ENCODE measurements at regions not wholly inside any gene's neighbourhood (a gene's known extent, or its start where the extent isn't known, plus 50 kb on each side); places are given as distances from the start of the nearest gene placed in this dataset.

DNA sequence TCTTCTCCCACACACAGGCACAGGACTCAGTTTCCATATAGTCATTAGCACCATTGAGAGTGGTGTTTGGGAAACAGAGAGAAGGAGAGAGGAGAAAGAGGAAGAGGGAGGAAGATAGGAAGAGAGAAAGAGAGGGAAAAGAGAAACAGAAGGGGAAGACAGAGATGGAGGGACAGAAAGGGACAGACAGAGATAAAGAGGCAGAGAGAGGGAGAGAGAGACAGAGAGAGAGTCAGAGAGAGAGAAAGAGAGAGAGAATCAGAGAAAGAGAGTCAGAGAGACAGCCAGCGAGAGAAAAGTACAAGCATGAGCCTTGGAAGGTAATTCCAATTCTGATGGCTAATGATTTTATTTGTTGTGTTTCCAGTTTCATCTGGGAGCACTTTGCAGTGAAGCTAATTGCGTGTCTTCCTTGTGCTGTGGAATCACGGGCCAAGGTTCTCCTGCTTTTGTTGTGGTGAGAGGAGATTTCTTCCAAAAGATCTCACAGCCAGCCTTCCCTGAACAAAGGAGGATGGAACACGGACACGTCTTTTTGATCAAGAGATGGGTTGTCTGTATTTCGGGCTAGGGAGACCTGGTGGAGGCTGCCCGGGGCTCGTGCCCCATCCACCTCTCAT is 153.6 kb upstream of the TWIST2 start:
- Histone ChIP-seq H3K4me1 (peaks cover 12% of the 10 kb centered on the region), H3K9me3 (no peaks in the 10 kb centered on the region), H3K27me3 (no peaks in the 10 kb centered on the region), H3K27ac (peak overlapping the region; percentile 27), H3K4me3 (no peak overlapping the region), H3K36me3 (no peaks in the 10 kb centered on the region)
- no peak for DNase-seq (ENCODE audit: low spot score in 2 of 2)
- no peak for TF ChIP-seq POLR2A (IDR thresholded peaks at IDR 0.05)
- 83% methylated on average over 8 of the region's 8 CpGs for WGBS

DNA sequence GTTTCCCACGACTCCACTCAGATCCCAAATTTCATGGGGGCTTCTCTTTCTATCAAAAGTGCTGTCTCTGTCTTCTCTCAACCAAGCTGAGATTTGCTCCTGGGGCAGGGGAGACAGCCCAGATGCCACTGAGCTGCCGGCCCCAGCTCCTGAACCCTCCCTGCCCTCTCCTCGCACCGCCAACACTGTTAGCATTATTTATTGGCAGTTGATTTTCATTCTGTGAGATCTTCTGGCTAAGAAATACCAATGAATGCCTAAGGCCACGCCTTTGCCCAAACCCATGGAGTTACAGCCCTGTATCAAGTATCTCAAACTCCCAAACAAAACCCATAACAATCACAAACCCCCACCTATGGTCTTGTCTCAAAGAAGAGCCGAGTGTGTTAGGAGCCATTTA is 153.0 kb upstream of the TWIST2 start:
- TF ChIP-seq EP300 (IDR thresholded peaks at IDR 0.05) = no peak
- no peak for TF ChIP-seq POLR2AphosphoS5 (IDR thresholded peaks at IDR 0.05)
- TF ChIP-seq, protein P1, sequence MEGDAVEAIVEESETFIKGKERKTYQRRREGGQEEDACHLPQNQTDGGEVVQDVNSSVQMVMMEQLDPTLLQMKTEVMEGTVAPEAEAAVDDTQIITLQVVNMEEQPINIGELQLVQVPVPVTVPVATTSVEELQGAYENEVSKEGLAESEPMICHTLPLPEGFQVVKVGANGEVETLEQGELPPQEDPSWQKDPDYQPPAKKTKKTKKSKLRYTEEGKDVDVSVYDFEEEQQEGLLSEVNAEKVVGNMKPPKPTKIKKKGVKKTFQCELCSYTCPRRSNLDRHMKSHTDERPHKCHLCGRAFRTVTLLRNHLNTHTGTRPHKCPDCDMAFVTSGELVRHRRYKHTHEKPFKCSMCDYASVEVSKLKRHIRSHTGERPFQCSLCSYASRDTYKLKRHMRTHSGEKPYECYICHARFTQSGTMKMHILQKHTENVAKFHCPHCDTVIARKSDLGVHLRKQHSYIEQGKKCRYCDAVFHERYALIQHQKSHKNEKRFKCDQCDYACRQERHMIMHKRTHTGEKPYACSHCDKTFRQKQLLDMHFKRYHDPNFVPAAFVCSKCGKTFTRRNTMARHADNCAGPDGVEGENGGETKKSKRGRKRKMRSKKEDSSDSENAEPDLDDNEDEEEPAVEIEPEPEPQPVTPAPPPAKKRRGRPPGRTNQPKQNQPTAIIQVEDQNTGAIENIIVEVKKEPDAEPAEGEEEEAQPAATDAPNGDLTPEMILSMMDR (IDR thresholded peaks at IDR 0.05) = no peak
- TF ChIP-seq POLR2A (IDR thresholded peaks at IDR 0.05) = no peak
- H3K27me3 ChIP-seq = no peaks in the 10 kb centered on the region
- no peaks in the 10 kb centered on the region for H3K36me3 ChIP-seq
- WGBS = 63% methylated on average over 6 of the region's 6 CpGs
- no peak overlapping the region for H3K4me3 ChIP-seq
- peak in 1 of 2 donors; percentile 67 for DNase-seq (ENCODE audit: low spot score in 2 of 2)
- H3K4me1 ChIP-seq = peaks cover 12% of the 10 kb centered on the region
- H3K27ac ChIP-seq = peak overlapping the region; percentile 27
- no peaks in the 10 kb centered on the region for H3K9me3 ChIP-seq

DNA sequence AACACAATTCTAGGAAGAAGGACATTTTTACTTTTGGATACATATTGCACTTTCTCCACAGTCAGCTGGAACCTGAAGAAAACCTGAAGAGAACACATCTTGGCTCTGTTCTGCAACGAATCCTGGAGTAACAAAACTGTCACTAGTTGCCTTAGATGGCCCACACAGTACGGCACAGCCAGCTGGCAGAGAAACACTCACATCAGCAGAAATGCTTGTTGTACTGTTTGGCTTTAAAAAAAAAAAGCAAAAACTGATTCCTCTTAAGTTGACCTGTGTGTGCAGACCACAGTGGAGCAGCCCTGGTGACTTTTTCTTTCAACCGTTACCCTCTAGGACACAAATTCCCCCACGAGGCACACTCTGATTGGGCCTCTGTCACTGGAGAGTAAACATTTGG is 152.3 kb upstream of the TWIST2 start:
- Histone ChIP-seq H3K4me3 (no peak overlapping the region), H3K9me3 (no peaks in the 10 kb centered on the region), H3K27me3 (no peaks in the 10 kb centered on the region), H3K4me1 (peaks cover 12% of the 10 kb centered on the region), H3K27ac (no peak overlapping the region), H3K36me3 (no peaks in the 10 kb centered on the region)
- TF ChIP-seq, protein P1 (IDR thresholded peaks at IDR 0.05) = no peak
- TF ChIP-seq POLR2A (IDR thresholded peaks at IDR 0.05) = no peak
- TF ChIP-seq POLR2AphosphoS5 (IDR thresholded peaks at IDR 0.05) = no peak
- WGBS = 30% methylated on average over 4 of the region's 4 CpGs
- DNase-seq (ENCODE audit: low spot score in 2 of 2) = no peak

DNA sequence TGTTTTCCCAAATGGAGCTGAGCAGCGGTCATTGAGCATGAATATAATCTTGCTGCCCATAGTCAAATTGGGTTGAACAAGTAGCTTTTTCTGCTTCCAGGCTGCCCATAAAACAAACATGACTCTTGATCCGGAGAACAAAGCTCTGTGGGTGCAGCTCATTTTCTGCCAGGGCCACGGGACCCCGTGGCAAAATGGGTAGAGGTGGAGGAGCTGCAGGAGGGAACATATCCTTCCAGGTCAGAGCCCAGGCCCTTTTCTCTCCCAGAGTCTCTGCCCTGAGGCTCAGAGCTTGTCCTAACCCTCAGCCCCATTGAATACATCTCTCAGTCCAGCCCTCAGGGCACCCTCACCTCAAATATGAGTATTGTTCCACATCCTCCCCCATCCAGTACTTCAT is 151.6 kb upstream of the TWIST2 start:
- Histone ChIP-seq H3K9me3 (no peaks in the 10 kb centered on the region), H3K36me3 (no peaks in the 10 kb centered on the region), H3K27me3 (no peaks in the 10 kb centered on the region), H3K4me1 (peaks cover 12% of the 10 kb centered on the region), H3K4me3 (no peak overlapping the region), H3K27ac (no peak overlapping the region)
- WGBS = 74% methylated on average over 4 of the region's 4 CpGs
- TF ChIP-seq EP300 (IDR thresholded peaks at IDR 0.05) = no peak
- TF ChIP-seq POLR2A (IDR thresholded peaks at IDR 0.05) = no peak
- no peak for DNase-seq (ENCODE audit: low spot score in 2 of 2)

DNA sequence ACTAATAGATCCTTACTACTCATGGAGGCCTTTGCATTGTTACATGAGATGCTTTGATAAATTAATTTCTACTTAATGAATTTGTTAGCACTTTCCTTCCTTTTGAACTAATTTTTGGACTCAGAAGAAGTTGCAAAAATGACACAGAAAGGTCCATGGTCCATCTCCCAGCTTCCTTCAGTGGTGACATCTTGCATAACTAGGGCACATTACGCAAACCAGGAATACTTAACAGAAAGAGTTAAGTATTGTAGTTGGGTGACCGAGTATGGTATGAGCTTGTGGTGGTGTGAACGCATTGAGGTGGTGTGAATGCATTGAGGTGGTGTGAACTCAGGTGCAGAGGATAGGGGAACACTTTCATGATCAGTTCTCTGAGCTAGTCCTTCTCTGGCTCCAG is 151.1 kb upstream of the TWIST2 start:
- Histone ChIP-seq H3K4me3 (no peak overlapping the region), H3K27ac (no peak overlapping the region), H3K27me3 (no peaks in the 10 kb centered on the region), H3K9me3 (no peaks in the 10 kb centered on the region), H3K36me3 (no peaks in the 10 kb centered on the region), H3K4me1 (peaks cover 12% of the 10 kb centered on the region)
- 91% methylated on average over 3 of the region's 3 CpGs for WGBS
- no peak for DNase-seq (ENCODE audit: low spot score in 2 of 2)
- TF ChIP-seq, protein P1 (IDR thresholded peaks at IDR 0.05) = no peak
- no peak for TF ChIP-seq POLR2A (IDR thresholded peaks at IDR 0.05)
- TF ChIP-seq EP300 (IDR thresholded peaks at IDR 0.05) = no peak
- TF ChIP-seq POLR2AphosphoS5 (IDR thresholded peaks at IDR 0.05) = no peak

DNA sequence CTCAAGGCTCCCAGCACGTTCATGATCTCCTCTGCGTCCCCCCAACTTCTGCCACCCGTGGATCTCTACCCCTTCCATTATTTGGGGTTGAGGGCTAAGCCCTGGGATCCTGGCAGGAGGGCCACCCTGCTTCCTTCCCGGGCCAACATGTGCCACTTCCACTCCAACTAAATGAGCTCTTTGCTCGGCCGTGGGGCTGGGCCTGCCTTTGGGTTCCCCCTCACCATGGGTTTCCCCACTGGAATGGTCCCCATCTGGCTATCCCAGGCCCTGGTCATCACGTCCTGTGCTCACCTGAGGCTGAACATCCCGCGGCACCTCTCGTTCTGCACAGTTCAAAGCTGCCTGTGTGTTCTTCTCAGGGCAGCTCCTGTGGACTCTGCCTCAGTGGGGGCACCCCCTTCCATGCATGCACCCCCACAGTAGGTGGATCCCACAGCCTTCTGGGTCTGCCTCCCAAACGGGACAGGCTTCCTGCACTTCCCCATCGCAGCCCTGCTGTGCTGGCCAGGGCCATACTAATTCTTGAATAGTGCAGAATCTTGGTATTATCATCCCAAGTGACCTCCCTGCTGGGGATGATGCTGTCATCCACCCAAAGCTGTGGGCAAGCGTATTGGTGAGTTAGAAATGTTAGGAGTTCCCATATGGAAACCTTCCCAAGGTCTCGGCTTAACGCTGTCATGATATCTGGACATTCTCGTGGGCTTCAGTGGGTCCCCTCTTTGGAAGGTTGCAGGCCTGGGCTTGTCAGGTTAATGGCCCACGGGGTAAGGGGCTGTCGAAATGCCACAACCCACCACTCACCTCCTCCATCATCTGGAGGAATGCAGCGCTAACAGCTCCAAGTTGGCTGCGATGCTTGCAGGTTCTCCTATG is 150.5 kb upstream of the TWIST2 start:
- DNase-seq (ENCODE audit: low spot score in 2 of 2) = no peak
- no peaks in the 10 kb centered on the region for H3K27me3 ChIP-seq
- no peaks in the 10 kb centered on the region for H3K9me3 ChIP-seq
- peaks cover 10% of the 10 kb centered on the region for H3K4me1 ChIP-seq
- no peak overlapping the region for H3K27ac ChIP-seq
- H3K4me3 ChIP-seq = no peak overlapping the region
- WGBS = 89% methylated on average over 17 of the region's 20 CpGs
- H3K36me3 ChIP-seq = no peaks in the 10 kb centered on the region
- TF ChIP-seq POLR2A (IDR thresholded peaks at IDR 0.05) (no peak), POLR2AphosphoS5 (IDR thresholded peaks at IDR 0.05) (no peak), EP300 (IDR thresholded peaks at IDR 0.05) (no peak)
- TF ChIP-seq, protein P1 (IDR thresholded peaks at IDR 0.05) = no peak

Measured in suprapubic skin (tissue), 4 donors.